ENCODE measurements at regions not wholly inside any gene's neighbourhood (a gene's known extent, or its start where the extent isn't known, plus 50 kb on each side); places are given as distances from the start of the nearest gene placed in this dataset.

- Histone ChIP-seq H3K4me3 (no peak overlapping the region), H3K36me3 (no peaks in the 10 kb centered on the region), H3K27ac (peak overlapping the region in 1 of 2 donors; percentile 50), H3K27me3 (no peaks in the 10 kb centered on the region), H3K9me3 (no peaks in the 10 kb centered on the region), H3K4me1 (no peaks in the 10 kb centered on the region)
- no peak for TF ChIP-seq POLR2A (IDR thresholded peaks at IDR 0.05)
- TF ChIP-seq CTCF (IDR thresholded peaks at IDR 0.05), result no peak
- no peak for TF ChIP-seq POLR2AphosphoS5 (IDR thresholded peaks at IDR 0.05)
- no peak for DNase-seq (ENCODE audit: low spot score in 2 of 2)
- intact Hi-C loops (cut with DNase I; ENCODE audit: low total_unique reads), result no loop called here
These were observed 50.1 kb downstream of the KCNC4 start for GRCh38 chr1:110260194-110260593.

- Histone ChIP-seq H3K27me3 (no peaks in the 10 kb centered on the region), H3K36me3 (no peaks in the 10 kb centered on the region), H3K4me1 (no peaks in the 10 kb centered on the region), H3K4me3 (no peak overlapping the region), H3K27ac (no peak overlapping the region), H3K9me3 (no peaks in the 10 kb centered on the region)
- DNase-seq (ENCODE audit: low spot score in 2 of 2), result no peak
- no peak for TF ChIP-seq CTCF (IDR thresholded peaks at IDR 0.05)
- TF ChIP-seq POLR2A (IDR thresholded peaks at IDR 0.05), result no peak
- no peak for TF ChIP-seq POLR2AphosphoS5 (IDR thresholded peaks at IDR 0.05)
- intact Hi-C loops (cut with DNase I; ENCODE audit: low total_unique reads), result no loop called here
These were observed 52.2 kb downstream of the KCNC4 start for GRCh38 chr1:110262296-110262695.

GRCh38 chr1:110262846-110263631, 52.9 kb downstream of the KCNC4 start:
- TF ChIP-seq POLR2A (IDR thresholded peaks at IDR 0.05) (no peak), POLR2AphosphoS5 (IDR thresholded peaks at IDR 0.05) (no peak), CTCF (IDR thresholded peaks at IDR 0.05) (no peak)
- Histone ChIP-seq H3K4me1 (no peaks in the 10 kb centered on the region), H3K36me3 (no peaks in the 10 kb centered on the region), H3K4me3 (no peak overlapping the region), H3K27me3 (no peaks in the 10 kb centered on the region), H3K27ac (no peak overlapping the region), H3K9me3 (no peaks in the 10 kb centered on the region)
- DNase-seq (ENCODE audit: low spot score in 2 of 2), result no peak
- intact Hi-C loops (cut with DNase I; ENCODE audit: low total_unique reads), result no loop called here

GRCh38 chr1:110264430-110264829, 54.3 kb downstream of the KCNC4 start:
- no peak overlapping the region for H3K27ac ChIP-seq
- H3K9me3 ChIP-seq, result no peaks in the 10 kb centered on the region
- TF ChIP-seq POLR2AphosphoS5 (IDR thresholded peaks at IDR 0.05), result no peak
- no peak for TF ChIP-seq CTCF (IDR thresholded peaks at IDR 0.05)
- no peak for TF ChIP-seq POLR2A (IDR thresholded peaks at IDR 0.05)
- intact Hi-C loops (cut with DNase I; ENCODE audit: low total_unique reads), result no loop called here
- H3K4me3 ChIP-seq, result no peak overlapping the region
- H3K4me1 ChIP-seq, result no peaks in the 10 kb centered on the region
- no peaks in the 10 kb centered on the region for H3K36me3 ChIP-seq
- H3K27me3 ChIP-seq, result no peaks in the 10 kb centered on the region
- no peak for DNase-seq (ENCODE audit: low spot score in 2 of 2)

- H3K4me1 ChIP-seq, result no peaks in the 10 kb centered on the region
- DNase-seq (ENCODE audit: low spot score in 2 of 2), result no peak
- intact Hi-C loops (cut with DNase I; ENCODE audit: low total_unique reads), result no loop called here
- H3K36me3 ChIP-seq, result no peaks in the 10 kb centered on the region
- no peak for TF ChIP-seq CTCF (IDR thresholded peaks at IDR 0.05)
- no peak for TF ChIP-seq POLR2A (IDR thresholded peaks at IDR 0.05)
- TF ChIP-seq POLR2AphosphoS5 (IDR thresholded peaks at IDR 0.05), result no peak
- no peak overlapping the region for H3K4me3 ChIP-seq
- H3K9me3 ChIP-seq, result no peaks in the 10 kb centered on the region
- no peaks in the 10 kb centered on the region for H3K27me3 ChIP-seq
- H3K27ac ChIP-seq, result no peak overlapping the region
These were observed 55.1 kb downstream of the KCNC4 start for GRCh38 chr1:110265186-110265585.
